Stomach (tissue), 8 donors: ENCODE measurements at regions not wholly inside any gene's neighbourhood (a gene's known extent, or its start where the extent isn't known, plus 50 kb on each side); places are given as distances from the start of the nearest gene placed in this dataset.

ENCODE experiments used
- DNase-seq, 2 donors: peaks; one replicate each; pipeline versions ENCODE4 v3.0.0 to v3.0.0-alpha.2; 2013 to 2019
- H3K27ac ChIP-seq, 5 donors: fragments of 200-600 bp in 4 of 5; sonication (generic) in 4 of 5; one replicate each; pipeline ENCODE4 v1.5.1; 2013 to 2019; ENCODE audit warnings: mild to moderate bottlenecking in 1 of 5, moderate library complexity in 1 of 5
- H3K27me3 ChIP-seq, 3 donors: fragments of 200-600 bp; sonication (generic); one replicate each; pipeline ENCODE4 v1.5.1; 2017 to 2019; ENCODE audit warnings: mixed run types in 1 of 3
- H3K36me3 ChIP-seq, 4 donors: fragments of 200-600 bp; sonication (generic); 1 replicate in 3 of 4; 2 replicates in 1 of 4; pipeline ENCODE4 v1.5.1; 2016 to 2019
- H3K4me1 ChIP-seq, 4 donors: fragments of 200-600 bp; sonication (generic); one replicate each; pipeline ENCODE4 v1.5.1; 2016 to 2019
- H3K4me3 ChIP-seq, 4 donors: fragments of 200-600 bp; sonication (generic) in 3 of 4; one replicate each; pipeline ENCODE4 v1.5.1; 2016 to 2019; ENCODE audit warnings: mild to moderate bottlenecking in 1 of 4
- H3K9me3 ChIP-seq, 4 donors: fragments of 200-600 bp; sonication (generic); one replicate each; pipeline ENCODE4 v1.5.1; 2016 to 2019
- EP300 ChIP-seq: sonication (generic); formaldehyde crosslinking; IDR thresholded peaks from one replicate; pipeline ENCODE4 v1.6.1; 2017; ENCODE audit warnings: antibody characterized with exemption
- POLR2A ChIP-seq, 4 donors: fragments of 450-650 bp; IDR thresholded peaks; one replicate each; pipeline ENCODE4 v1.6.1; 2016; ENCODE audit warnings: antibody characterized with exemption in 4 of 4, control low read depth in 2 of 4, mild to moderate bottlenecking in 1 of 4, moderate library complexity in 1 of 4
- POLR2AphosphoS5 ChIP-seq, 3 donors: sonication (generic); formaldehyde crosslinking; IDR thresholded peaks; one replicate each; pipeline ENCODE4 v1.6.1; 2016; ENCODE audit warnings: antibody characterized with exemption in 3 of 3
- WGBS, 5 donors: extraction: QIAGEN DNeasy Blood & Tissue Kit in 3 of 5; methylation state at CpG; one replicate each; pipeline versions ENCODE4 v1.1.5 to v1.1.7; 2013 to 2018; 5-methylcytosine and 5-hydroxymethylcytosine counted together
- intact Hi-C: fragments of 100-400 bp; cut with DNase I; formaldehyde crosslinking; loops from one replicate; pipeline ENCODE4 v1.15.1; 2023; ENCODE audit warnings: low total_unique reads
- TF ChIP-seq, protein P1 (sequence below), 7 experiments: fragments of 450-650 bp in 4 of 7; fragments of 200-600 bp in 3 of 7; sonication (generic) in 3 of 7; IDR thresholded peaks; one replicate each; pipeline ENCODE4 v1.5.1; 2016 to 2019; ENCODE audit warnings: antibody characterized with exemption in 7 of 7, control low read depth in 2 of 7, mild to moderate bottlenecking in 1 of 7
- donor health status: healthy with polysubstance abuse.
- donor health status: Bipolar disorder and iron deficiency.
- donor health status: healthy.

DNA sequence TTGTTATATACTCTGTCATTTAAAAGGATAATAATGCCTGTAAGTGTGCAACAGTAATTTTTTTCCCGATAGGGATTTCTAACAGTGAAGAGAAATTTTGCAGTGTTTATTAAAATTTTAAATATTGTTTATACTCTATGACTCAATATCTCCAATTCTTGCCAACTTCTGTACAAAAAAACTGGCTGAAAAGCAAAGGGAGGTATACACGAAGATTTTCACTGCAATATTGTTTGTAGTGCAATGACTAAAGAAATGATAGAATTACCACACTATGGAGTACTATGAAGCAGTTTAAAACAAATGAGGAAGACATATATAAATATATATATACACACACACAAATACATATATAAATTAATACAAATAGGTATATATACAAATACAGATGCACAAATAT lies 187.9 kb upstream of the IL15 start:
- intact Hi-C loops = no loop called here
- Histone ChIP-seq H3K4me1 (no peaks in the 10 kb centered on the region), H3K36me3 (no peaks in the 10 kb centered on the region), H3K27ac (no peak overlapping the region), H3K9me3 (no peaks in the 10 kb centered on the region), H3K4me3 (no peak overlapping the region), H3K27me3 (no peaks in the 10 kb centered on the region)
- no peak for DNase-seq
- no peak for TF ChIP-seq POLR2A (IDR thresholded peaks at IDR 0.05)
- TF ChIP-seq, protein P1, sequence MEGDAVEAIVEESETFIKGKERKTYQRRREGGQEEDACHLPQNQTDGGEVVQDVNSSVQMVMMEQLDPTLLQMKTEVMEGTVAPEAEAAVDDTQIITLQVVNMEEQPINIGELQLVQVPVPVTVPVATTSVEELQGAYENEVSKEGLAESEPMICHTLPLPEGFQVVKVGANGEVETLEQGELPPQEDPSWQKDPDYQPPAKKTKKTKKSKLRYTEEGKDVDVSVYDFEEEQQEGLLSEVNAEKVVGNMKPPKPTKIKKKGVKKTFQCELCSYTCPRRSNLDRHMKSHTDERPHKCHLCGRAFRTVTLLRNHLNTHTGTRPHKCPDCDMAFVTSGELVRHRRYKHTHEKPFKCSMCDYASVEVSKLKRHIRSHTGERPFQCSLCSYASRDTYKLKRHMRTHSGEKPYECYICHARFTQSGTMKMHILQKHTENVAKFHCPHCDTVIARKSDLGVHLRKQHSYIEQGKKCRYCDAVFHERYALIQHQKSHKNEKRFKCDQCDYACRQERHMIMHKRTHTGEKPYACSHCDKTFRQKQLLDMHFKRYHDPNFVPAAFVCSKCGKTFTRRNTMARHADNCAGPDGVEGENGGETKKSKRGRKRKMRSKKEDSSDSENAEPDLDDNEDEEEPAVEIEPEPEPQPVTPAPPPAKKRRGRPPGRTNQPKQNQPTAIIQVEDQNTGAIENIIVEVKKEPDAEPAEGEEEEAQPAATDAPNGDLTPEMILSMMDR (IDR thresholded peaks at IDR 0.05) = no peak
- no peak for TF ChIP-seq EP300
- TF ChIP-seq POLR2AphosphoS5 (IDR thresholded peaks at IDR 0.05) = no peak
- 58 to 68% (median 62%) methylated on average over 2 of the region's 2 CpGs for WGBS, 5 donors

GRCh38 chr4:141449927-141450326 lies 186.5 kb upstream of the IL15 start:
- DNase-seq = no peak
- Histone ChIP-seq H3K9me3 (no peaks in the 10 kb centered on the region), H3K27ac (no peak overlapping the region), H3K27me3 (no peaks in the 10 kb centered on the region), H3K4me1 (no peaks in the 10 kb centered on the region), H3K4me3 (no peak overlapping the region), H3K36me3 (no peaks in the 10 kb centered on the region)
- WGBS, 5 donors = 80 to 82% (median 81%) methylated on average over 3 of the region's 3 CpGs
- intact Hi-C loops = no loop called here
- no peak for TF ChIP-seq EP300
- TF ChIP-seq POLR2A (IDR thresholded peaks at IDR 0.05) = no peak
- TF ChIP-seq, protein P1 (IDR thresholded peaks at IDR 0.05) = no peak
- TF ChIP-seq POLR2AphosphoS5 (IDR thresholded peaks at IDR 0.05) = no peak

- no peaks in the 10 kb centered on the region for H3K4me1 ChIP-seq
- intact Hi-C loops = no loop called here
- H3K27me3 ChIP-seq = no peaks in the 10 kb centered on the region
- H3K36me3 ChIP-seq = no peaks in the 10 kb centered on the region
- DNase-seq = no peak
- 54 to 76% (median 65%) methylated on average over 1 of the region's 1 CpG for WGBS, 5 donors
- no peak for TF ChIP-seq EP300
- no peak for TF ChIP-seq POLR2AphosphoS5 (IDR thresholded peaks at IDR 0.05)
- TF ChIP-seq, protein P1 (IDR thresholded peaks at IDR 0.05) = no peak
- TF ChIP-seq POLR2A (IDR thresholded peaks at IDR 0.05) = no peak
- no peaks in the 10 kb centered on the region for H3K9me3 ChIP-seq
- H3K4me3 ChIP-seq = no peak overlapping the region
- H3K27ac ChIP-seq = no peak overlapping the region
These were observed 180.7 kb upstream of the IL15 start for GRCh38 chr4:141455651-141456050.

DNA sequence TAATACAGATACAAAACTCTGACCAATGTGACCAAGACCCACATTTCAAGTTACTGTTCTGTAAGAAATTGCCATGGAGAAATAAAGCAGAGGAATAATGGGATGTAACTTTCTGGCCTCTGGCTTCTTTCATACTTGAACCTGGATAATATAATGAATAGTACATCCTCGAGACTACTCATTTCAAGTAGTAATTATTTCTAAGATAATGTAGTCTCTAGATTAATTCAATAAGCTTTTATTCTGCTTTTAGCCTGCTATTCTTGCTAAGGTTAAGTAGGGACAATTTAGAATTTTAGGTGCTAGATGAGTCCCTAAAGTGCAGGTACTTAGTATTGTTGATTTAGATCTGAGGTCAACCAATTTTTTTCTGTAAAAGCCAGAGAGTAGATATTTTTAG lies 178.7 kb upstream of the IL15 start:
- no peaks in the 10 kb centered on the region for H3K4me1 ChIP-seq
- H3K4me3 ChIP-seq = no peak overlapping the region
- no peaks in the 10 kb centered on the region for H3K36me3 ChIP-seq
- no peaks in the 10 kb centered on the region for H3K27me3 ChIP-seq
- H3K9me3 ChIP-seq = no peaks in the 10 kb centered on the region
- H3K27ac ChIP-seq = no peak overlapping the region
- TF ChIP-seq POLR2AphosphoS5 (IDR thresholded peaks at IDR 0.05) = no peak
- no peak for TF ChIP-seq POLR2A (IDR thresholded peaks at IDR 0.05)
- TF ChIP-seq, protein P1 (IDR thresholded peaks at IDR 0.05) = no peak
- TF ChIP-seq EP300 = no peak
- DNase-seq = no peak
- intact Hi-C loops = no loop called here
- 69 to 90% (median 86%) methylated on average over 1 of the region's 1 CpG for WGBS, 5 donors
